NCI-H1092 treated with DMSO at 0.1 percent for 48 hours (cell line): ENCODE measurements at regions not wholly inside any gene's neighbourhood (a gene's known extent, or its start where the extent isn't known, plus 50 kb on each side); places are given as distances from the start of the nearest gene placed in this dataset.

Experiments
- DNase-seq: peaks from one replicate; lab custom pipeline; 2025; lab: John Stamatoyannopoulos, UW

DNA sequence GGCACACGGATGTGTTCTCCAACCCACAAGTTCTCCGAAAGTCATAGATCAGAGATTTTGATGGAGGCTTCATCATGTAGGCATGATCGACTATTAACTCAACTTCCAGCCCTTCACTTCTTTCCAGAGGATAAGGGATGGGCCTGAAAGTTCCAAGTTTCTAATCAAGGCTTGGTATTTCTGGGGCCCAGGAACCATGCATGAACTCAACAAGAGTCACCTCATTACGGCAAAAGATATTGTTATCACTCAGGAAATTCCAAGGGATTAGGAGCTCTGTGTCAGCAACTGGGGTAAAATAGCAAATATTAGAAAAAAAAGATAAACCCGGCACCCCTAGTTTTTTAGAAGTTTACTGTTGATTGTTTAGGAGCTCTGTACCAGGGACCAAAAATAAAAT is 240.1 kb upstream of the PPP1R2C start:
- DNase-seq = no peak

DNA sequence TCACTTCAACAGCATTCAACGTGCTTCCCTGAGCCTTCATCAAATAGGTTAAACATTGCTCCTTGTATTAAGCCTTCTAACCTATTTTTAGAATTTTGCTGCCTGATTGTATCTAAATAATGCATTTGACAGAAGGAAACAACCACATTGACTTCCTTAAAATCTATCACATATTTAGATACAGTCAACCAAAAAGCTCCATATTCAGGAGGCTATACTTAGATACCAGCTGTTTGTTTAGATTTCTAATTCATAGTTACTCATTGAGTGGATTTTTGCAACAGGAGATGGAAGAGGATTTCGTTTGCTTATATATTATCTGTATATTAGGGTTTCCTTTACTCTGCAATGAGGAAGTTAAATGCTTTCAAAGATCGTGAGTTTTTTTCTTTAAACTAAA is 241.1 kb upstream of the PPP1R2C start:
- no peak for DNase-seq

DNA sequence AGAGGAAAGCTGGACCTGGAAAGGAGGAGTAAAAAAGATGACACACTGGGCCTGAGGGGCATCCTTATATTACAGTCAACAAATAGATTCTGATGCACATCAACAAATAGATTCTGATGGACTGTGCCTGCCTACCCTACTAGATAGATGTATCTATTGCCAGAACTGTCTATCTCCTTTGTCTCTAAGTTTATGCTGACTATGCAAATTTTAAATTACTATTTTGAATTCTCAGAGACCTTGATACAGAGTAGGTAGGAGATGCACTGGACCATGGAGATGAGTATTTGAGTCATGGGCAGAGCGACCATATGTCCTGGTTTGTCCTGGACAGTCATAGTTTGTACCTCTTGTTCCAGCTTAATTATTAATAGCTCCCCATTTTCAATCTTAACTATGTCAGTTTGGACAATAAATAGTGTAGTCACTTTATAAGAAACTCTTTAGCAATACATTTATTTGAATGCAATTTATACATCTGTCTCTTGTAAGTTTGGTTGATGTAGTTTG is 247.9 kb upstream of the PPP1R2C start:
- DNase-seq = no peak

DNA sequence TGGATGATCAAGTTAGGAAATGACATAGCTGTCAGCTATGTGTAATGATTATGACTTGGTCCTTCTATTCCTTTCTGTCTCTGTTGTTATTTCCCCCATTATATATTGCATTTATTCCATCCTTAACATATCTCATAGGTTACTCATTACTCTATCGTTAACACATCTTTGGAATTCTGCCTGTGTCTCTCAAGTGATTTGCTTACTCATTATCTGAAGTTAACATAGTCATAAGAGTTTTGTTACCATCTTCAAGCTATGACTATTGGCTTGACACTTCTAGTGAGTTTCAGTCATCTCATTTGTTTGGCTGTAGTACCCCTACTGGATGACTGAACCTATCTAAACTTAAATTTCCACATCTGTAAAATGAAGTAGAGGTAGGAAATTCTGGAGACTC is 286.1 kb upstream of the PPP1R2C start:
- no peak for DNase-seq

DNA sequence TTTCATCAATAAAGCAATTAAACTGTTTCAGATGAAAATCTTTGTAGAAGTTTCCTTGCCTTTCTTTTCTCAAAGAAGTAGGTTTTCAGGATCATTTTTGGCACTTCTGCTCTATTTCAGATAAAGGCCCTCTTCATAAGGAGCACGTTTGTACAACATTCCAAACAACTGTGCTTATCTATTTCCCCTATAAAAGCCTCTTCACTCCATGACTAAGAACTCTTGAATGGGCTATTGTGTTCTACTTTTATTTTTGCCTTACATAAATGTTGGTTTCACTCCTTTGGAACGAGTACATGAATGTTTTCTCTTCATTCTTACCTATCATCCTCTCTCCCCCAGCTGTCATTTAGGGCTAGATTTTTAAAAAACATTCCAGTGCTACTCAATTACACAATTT is 288.0 kb upstream of the PPP1R2C start:
- DNase-seq = no peak

DNA sequence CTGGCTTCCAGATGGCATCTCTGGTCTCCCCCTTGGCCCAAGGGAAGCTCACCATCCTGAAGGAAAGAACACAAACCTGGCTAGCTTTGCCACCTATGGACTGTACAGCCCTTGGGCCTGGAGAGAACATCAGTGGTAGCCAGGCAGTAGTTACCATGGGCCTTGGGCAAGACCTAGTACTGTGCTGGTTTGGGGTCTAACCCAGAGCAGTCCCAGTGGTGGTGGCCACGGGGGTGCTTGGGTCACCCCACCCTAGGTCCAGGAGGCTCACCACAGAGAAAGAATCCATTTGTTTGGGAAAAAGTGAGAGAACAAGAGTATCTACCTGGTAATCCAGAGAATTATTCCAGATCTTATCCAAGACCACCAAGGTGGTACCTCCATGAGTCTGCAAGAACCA is 290.7 kb upstream of the PPP1R2C start:
- no peak for DNase-seq

DNA sequence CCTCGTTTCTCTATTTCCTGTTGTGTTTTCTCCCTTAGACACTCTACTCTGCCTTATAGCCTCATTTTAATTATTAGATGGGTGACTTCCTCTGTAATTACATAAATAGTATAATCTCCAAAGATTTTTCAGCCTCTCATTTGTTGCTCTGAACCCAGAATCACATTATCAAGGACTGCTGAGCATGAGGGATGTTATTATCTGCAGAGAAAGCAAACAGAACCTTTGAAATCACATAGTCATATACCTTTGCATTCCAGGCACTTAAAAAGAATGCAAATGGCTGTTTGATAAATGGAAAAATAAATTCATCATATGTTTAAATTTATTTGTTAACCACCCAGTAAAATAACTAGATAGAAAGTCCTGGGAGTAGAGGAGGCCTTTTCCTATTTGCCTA is 305.1 kb upstream of the PPP1R2C start:
- no peak for DNase-seq

DNA sequence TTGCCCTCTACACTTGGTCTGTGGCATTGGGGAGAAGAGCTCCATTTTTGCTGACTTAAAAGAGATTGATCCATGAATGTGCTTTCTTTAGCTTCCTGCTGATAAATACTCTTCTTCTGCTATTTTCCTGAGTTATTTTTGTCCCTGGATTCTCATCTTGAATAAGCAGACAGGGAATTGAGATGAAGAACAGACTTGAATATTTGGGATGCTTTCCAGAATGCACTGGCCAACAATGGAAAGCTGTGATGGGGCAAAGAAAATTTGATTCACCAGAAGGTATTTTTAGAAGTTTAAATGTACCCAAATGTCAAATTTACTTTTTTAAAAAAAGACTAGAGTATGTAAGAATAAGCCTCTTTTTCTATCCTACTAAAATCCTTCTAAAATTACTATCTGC is 309.9 kb upstream of the PPP1R2C start:
- DNase-seq = no peak

DNA sequence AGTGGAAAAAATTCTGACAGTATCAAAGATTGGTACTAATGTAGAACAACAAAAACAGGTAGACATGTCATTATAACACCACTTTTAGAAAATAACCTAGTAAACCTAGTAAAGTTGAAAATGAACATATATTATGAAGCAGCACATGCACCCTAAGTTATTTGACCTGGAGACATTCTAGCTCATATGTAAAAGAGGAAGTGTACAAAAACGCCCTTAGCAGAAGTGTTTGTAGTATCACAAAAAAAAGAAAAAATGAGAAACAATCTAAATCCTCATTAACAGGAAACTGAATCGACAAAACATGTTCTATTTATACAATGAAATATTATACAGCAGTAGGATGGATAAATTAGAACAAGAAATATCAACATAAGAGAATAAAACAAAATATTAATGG is 318.9 kb upstream of the PPP1R2C start:
- DNase-seq = no peak

DNA sequence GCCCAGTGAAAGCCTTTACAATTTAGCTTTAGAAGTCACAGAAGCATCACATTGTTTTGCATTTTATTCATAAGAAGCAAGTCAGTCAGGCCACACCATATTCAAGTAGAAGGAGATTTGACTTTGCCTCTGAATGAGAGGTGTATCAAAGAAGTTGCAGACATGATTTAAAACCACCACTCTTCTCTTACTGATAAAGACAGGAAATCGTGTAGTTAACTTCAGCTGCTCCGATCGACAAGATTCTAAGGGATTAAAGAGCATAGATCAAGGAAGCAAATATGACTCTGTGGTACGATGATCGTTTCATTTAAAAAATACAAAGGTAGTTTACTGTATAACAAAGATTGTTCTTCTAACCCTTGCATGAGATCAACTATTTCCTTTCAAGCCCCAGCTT is 328.0 kb upstream of the PPP1R2C start:
- DNase-seq = no peak

DNA sequence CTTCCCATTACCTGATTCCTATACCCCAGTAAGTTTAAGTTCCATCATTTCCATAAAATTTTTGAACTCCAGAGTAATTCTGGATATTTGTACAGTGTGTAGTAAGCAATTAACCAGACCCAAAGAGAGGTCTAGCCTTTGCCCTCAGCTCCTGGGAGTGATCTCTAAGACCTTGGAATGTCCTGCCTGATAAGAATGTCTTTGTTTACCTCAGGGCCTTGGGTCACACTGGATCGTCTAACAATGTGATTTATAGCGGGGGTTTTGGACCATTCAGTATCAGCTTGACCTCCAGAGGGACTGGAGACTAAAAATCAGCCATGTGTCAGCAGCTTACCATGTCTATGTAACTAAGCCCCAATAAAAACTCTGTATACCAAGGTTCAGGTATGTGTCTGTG is 330.9 kb upstream of the PPP1R2C start:
- DNase-seq = no peak

DNA sequence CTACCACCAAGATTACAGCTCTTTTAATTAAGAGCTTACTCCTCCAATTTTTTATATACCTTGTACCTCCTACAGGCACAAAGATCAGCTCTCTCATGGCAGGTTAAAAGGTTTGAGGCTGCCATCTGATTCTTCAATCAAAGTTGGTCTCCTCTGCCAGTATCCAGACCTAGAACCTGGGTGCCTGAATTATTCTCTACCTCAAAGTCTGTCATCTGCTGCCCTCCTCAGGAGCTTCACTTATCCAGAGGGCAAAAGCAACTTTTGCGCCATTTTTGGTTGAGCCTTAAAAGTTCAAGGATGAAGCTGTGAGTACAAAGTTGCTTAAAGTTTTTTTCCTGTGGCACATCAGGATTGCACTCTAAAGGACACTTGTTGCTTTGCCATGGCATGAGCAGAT is 343.7 kb upstream of the PPP1R2C start:
- no peak for DNase-seq

DNA sequence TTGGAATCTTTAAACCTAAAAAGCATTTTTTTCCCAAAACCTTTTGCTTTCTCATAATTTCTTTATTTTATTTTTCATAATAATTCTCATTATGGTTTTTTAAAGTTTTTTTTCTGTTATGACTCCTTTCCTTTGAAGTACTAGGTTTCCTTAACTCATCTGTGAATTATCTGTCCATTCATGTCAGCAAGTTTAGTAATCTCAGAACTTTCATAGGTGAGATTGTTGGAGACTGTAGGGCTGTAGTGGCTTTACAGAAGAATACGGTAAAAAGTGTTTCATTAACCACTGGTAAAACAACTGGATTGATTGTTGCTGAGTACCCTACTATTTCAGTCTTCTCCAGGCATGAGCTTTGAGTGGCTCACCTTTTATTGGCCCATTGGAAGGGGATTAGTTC is 361.7 kb upstream of the PPP1R2C start:
- DNase-seq = no peak

DNA sequence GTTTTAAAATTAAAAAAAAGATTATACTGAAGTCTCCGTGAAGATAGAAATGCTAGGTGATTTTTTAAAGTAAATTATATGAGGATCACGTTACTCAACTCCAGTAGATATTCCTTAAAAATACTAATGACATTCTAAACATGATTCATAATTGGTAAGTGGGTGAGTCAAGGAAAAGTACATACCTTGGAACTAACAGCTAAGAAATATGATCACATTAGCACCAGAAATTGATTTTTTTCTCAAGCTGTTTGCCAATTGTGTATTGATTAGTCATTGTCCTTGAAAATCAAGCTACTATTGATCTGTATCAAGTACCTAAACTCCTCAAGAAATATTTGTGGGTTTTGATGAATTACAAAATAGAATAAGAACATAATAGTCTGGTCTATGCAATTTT is 362.6 kb upstream of the PPP1R2C start:
- DNase-seq = no peak

DNA sequence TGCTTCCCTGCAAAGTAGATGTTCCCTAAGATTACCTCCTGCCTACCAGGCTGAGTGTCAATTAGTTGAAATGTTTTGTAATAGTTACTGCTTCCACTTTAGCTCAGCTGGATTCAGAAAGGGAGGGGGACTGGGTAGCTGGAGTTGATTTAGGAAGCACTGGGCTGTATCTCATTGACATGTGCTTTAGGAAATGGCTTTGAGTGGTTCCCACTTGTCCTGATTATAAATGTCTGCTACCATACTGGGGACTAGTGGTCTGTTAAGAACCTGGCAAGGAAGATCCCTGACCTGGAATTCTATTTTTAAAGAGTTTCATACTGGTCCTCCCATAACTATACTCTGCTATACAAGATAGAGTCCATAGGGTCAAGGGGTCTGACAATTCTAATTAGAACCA is 363.9 kb upstream of the PPP1R2C start:
- no peak for DNase-seq

DNA sequence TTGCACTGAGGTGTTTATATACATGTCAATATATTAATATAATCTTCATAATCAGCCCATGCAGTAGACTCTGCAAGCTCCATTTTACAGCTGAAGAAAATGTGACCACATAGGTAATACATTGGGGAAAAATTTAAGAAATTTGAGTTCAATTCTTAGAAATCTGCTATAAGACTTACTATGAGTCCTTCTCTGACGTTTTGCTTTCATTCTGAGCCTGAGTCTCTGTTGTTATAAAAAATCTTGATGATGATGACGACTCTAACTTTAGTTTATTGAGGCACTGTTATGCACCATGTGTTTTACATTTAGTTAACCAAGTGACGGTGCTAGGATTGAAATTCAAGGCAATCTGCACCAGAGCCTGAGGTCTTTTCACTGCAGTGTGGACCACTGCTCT is 370.3 kb upstream of the PPP1R2C start:
- DNase-seq = no peak

DNA sequence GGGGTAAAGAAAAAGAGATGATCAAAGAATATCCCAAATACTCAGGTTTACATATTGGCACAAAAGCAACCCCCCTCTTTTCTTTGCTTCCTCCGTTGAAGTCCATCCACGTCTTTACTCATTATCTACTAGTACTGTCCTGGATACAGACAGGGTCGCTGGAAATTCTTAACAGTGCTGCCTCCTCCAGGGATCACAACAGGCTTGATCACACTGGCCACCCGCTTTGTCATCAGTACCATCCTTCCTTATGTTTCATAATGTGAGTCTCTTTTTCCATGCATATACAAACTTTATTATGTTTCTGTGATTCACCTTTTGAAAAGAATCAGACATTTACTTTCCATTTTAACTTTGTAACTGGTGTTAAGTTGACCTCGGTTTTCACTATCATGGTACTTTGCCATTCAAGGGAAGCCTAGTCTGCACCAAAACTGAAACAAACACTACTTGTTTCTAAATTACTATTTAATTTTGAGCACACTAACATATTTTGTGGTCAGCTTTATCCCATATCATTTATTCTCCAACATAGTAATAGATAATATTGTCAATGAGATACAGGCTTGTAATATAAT is 387.5 kb upstream of the PPP1R2C start:
- DNase-seq = no peak

DNA sequence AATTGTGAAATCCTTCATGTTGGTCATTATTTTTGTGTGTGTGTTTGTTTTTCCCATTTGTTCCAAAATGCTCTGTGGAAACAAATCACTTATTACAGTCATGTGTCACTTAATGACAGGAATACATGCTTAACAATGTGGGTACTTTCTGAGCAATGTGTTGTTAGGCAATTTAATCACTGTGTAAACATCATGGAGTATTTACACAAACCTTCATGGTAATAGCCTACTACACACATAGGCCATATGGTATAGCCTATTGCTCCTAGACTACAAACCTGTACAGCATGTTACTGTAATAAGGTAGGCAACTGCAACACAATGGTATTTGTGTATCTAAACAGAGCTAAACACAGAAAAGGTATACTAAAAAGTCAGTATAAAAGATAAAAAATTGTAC is 388.9 kb upstream of the PPP1R2C start:
- DNase-seq = no peak

DNA sequence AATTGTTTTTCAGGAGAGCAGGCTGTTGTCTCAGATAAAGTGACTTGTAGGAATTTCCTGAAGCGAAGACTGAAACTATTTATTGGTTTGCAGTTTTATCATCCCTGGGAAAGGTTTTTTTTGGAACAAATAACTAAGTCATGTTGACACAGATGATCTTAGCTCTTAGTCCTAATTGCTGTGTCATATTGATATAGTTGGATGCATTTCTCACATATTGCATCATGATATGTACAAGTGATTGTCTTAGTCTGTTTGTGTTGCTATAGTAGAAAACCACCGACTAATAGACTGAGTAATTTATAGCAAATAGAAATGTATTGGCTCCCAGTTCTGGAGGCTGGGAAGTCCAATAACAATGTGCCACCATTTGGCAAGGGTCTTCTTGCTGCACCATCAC is 397.5 kb upstream of the PPP1R2C start:
- DNase-seq = no peak

DNA sequence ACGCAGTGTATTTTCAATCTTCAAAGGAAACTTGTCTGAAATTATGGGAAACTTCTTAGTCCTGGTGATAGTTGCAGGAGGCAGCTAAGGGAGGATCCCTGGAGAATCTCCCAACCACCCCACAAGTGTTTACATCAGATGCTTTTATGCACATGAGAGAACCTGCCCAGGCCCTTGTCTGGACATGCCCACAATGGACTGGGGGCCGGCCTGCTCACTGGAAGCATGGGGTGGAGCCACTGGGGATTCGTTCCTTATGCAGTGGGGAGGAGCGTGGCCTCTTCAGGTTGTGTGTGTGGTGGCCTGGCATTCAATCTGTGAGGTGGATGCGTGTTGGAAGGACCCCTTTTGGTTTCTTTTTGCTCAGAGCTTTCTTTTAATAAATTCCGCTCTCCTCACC is 398.7 kb upstream of the PPP1R2C start:
- DNase-seq = no peak

DNA sequence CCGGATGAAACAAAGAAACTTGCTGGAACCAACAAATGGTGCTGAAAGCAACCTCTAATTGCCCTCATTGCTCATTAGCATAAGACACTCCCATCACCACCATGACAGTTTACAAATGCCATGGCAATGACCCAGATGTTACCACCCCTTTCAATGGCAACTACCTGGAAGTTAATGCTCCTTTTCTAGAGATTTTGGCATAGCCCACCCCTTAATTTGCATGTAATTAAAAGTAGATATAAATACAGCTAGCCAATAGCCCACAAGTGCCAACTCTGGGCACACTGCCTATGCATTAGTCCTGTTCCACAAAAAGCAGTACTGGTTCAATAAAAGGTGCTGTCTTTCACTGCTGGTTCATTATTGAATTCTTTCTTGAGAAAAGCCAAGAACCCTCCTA is 410.3 kb upstream of the PPP1R2C start:
- DNase-seq = no peak

DNA sequence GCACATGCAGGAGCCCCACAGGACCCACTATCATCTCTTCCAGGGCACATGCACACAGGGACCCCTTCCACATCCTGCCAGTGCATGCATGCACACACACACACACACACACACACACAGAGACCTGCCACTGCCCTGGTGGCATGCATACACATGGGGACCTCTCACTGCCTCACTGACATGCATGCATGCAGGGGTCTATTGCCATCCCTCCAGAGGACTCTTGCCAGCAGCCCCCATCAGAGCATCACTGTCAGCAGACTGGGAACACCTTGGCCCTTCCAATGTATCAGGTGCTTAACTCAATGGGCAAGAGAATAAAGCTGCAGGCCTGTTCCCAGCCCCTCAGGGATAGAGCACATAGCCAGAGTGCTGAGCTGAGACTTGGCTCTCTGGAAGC is 433.6 kb upstream of the PPP1R2C start:
- no peak for DNase-seq

DNA sequence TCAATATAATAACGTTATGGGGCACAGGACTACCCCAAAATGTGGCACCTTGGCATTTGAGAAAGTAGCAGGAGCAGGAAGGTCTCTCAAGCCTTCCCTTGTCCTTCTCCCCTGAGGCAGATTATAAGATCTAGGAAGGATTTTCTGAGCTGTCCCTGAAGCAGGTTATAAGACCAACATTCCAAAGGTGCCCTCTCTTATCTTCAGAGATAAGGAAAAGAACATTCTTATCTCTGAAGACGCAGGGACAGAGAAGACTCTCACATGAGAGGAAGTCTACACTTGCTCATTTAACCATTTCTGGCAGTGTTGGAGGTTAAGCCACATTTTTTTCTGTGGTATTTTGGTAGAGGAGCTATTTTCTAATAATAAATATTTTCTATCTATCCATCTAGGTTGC is 437.9 kb upstream of the MAOA start:
- no peak for DNase-seq

DNA sequence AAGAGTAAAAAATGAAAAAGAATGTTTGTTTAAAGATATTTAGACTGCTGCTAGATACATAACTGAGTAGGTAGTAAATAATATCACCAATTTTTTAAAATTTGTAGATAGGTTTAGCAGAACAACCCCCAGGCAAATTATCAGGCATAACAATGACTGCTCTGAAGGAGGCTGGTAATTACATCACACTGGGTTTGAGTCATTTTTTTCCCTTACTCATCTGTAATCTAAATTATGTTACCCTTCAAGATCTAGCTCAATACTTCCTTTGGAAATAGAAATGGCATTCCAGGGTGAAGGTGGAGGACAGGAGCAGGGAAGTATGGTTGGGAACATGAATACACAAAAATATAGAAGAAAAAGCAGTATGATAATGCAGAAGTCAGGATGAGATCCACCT is 431.6 kb upstream of the MAOA start:
- no peak for DNase-seq
